ENCODE measurements at regions not wholly inside any gene's neighbourhood (a gene's known extent, or its start where the extent isn't known, plus 50 kb on each side); places are given as distances from the start of the nearest gene placed in this dataset.

DNA sequence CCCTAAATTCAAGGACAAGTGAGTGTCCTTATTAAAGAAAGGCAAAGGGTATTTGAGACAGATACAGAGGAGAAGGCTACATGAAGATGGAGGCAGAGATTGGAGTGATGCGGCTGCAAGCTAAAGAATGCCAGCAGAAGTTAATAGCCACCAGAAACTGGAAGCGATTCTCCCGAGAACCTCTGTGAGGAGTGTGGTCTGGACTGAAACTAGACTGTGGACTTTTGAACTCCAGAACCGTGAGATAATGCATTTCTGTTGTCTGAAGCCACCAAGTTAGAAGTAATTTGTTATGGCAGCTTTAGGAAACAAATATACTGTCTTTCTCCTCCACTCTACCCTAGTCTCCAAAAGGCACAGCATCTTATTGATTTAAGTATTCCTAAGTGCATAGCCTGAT is 80.3 kb upstream of the CREB5 start:
- TF ChIP-seq POLR2A (IDR thresholded peaks at IDR 0.05; ENCODE audit: low read depth, low read length) (no peak), POLR2AphosphoS5 (IDR thresholded peaks at IDR 0.05; ENCODE audit: low read depth, low read length) (no peak), SPI1 (IDR thresholded peaks at IDR 0.05; ENCODE audit: low read depth, low read length) (no peak), TAF1 (IDR thresholded peaks at IDR 0.05; ENCODE audit: low read depth, low read length) (no peak), PAX5 (IDR thresholded peaks at IDR 0.05; ENCODE audit: insufficient read depth, low read length, severe bottlenecking) (no peak), POU2F2 (IDR thresholded peaks at IDR 0.05; ENCODE audit: low read depth, low read length) (no peak)
